8988T (cell line): ENCODE measurements at regions not wholly inside any gene's neighbourhood (a gene's known extent, or its start where the extent isn't known, plus 50 kb on each side); places are given as distances from the start of the nearest gene placed in this dataset.
"Not testable (repeated sequence)": the region's sequence is repeated elsewhere in the genome, so short reads cannot be mapped to it uniquely, and the experiment has no call there.

Experiments
- DNase-seq: peaks from one replicate; pipeline ENCODE4 v3.0.0; 2011

DNA sequence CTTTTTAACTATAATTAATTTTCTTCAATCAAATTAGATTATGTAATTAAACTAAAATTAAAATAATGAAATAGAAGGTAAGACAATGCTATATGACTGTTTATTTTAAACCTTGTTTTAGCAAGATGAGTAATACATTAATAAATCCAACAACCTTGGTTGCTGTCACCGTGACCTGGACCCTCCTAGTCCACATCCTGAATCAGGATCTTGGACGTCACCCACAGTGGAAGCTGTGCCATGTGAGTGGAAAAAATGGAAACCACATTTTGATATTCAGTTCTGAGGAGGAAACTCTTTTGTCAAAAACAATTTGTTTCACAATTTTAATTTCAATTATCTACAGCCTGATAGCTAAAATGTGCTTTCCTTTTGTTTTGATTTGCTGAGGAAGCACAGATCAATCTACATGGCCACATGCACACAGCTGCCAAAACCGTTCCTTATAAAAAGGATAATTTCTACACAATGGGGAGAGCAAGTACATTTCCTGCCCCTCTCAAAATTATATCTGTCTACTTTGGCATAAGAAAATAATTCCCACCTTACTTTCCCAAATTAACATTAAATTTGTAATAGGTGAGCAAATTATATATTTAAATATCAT lies 255.5 kb downstream of the RASSF9 start:
- no peak for DNase-seq

DNA sequence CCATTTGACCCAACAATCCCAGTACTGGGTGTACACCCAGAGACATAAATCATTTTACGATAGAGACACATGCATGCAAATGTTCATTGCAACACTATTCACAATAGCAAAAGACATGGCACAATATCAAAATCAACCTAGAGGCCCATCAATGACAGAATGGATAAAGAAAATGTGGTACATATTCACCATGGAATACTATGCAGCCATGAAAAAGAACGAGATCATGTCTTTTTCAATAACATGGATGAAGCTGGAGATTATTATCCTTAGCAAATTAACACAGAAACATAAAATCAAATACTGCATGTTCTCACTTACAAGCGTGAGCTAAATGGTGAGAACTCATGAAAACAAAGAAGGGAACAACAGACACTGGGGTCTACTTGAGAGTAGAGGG lies 249.1 kb downstream of the RASSF9 start:
- no peak for DNase-seq

DNA sequence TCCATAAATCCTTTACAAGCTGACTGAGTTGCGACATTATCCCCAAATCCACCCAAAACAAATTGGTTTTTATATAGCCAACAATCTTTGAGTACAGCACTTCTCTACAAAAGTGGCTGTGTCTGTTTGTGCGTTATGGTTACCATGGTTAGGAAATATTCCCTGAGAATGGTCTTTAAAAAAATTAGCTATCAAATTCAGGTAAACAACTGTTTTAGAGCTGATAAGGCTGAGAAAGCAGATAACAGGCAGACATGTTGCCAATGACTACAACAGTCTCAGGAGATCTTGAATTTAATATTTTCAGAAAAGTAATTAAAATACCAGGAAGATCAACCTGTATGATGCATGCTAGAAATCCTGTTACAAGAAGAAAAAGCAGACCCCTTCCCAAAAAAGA lies 248.0 kb downstream of the RASSF9 start:
- no peak for DNase-seq

DNA sequence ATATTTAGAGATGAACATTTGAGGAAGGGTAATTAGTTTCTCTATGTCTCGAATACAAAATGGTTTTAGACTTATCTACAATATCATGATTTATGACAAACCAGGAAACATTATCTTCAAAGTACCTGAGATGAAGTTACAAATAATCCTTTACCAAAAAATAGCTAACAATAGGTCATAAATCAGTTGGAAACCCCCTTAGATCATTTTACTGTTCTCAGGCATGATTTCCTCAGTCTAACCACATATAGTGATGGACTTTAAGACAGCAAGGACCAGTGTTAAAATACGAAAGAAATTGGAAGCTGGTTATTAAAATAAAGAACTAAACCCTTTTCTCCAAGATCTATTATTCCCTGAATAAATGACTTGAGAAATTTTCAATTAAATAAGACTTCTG lies 235.4 kb downstream of the RASSF9 start:
- DNase-seq: no peak

DNA sequence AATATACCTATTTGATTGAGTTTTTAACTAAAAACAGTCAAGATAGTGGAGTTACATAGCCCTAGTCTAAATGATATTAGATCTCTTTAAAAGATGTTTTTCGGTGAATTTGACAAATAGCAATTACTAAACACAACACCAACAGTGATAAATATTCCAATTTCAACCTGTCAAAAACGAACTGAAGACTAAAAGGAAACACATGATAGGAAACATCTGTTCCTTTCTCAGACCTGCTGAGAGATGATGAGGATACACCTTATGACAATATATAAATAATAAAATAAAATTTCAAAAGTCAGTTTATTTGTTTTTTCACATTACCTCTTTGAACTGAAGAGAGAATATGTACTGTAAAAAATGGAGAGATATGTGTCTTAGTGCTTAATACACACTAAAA lies 232.7 kb downstream of the RASSF9 start:
- no peak for DNase-seq

DNA sequence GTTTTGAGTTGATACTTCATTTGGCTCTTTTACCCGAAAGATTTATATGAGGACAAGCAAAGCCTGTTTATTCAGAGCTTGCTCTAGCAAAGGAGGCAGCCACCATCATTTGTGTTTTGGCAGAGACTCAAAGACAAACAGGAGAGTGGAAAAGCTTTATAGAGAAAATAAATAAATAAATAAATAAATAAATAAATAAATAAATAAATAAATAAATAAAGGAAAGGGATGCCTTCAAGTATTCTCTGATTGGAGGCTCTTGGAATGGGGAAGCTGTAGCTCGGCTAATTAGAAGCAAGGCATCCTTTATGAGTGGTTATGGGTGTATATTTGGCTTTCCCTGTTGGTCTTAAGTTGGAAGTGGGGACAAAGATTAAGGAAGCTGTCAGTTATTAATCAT lies 229.8 kb downstream of the RASSF9 start:
- no peak for DNase-seq

DNA sequence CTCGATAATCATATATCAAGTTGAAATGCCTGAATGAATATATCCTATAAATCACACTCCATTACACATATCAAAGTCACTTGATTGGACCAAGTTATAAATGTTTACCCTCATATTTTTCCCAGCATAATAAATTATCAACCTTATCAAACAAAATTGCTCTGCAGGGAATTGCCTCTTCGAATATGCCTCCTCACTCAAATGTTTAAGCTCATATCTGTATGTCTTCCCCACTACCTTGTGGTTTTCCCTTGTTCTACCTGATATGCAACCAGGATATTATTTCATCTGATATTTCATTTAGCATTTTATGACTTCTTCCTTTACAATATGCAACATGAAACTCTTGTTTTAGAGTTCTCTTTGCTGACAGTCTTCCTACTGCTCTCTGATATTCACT lies 226.4 kb downstream of the RASSF9 start:
- no peak for DNase-seq

DNA sequence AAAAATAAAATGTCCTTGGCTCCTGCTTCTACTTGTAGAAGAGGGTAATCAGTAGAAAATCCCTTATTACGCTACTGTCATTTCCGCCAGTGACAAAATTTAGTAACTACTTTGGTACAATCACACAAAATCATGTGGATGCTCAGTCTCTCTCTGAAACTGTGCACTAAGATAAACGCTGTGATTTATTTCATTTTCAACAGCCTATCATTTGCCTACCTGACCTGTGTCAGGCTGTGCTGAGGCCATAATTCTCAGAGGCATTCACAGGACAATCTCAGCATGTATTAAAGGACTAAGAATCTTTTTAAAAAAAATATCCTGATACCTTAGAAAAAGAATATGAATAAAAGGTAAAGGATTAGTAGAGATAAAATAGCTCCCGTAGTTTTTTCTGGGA lies 226.0 kb downstream of the RASSF9 start:
- DNase-seq: no peak

DNA sequence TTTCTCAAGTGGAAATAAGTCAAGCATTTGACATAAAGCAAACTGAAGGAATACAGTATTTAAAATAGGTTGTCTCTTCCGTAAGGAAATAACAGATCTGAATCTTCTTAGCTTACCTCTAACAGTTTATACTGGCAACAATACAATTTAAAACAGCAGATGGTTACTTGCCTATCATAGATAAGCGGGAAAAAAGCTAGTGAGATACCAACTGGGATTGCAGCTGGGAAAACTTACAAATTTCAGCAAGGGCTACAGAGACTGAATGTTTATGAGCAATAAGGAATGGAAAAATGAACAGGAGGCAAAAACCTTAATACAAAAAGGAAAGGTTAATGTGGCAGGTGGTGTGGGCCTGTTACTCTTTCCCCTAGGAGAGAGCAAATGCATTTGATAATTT lies 220.0 kb downstream of the RASSF9 start:
- no peak for DNase-seq

DNA sequence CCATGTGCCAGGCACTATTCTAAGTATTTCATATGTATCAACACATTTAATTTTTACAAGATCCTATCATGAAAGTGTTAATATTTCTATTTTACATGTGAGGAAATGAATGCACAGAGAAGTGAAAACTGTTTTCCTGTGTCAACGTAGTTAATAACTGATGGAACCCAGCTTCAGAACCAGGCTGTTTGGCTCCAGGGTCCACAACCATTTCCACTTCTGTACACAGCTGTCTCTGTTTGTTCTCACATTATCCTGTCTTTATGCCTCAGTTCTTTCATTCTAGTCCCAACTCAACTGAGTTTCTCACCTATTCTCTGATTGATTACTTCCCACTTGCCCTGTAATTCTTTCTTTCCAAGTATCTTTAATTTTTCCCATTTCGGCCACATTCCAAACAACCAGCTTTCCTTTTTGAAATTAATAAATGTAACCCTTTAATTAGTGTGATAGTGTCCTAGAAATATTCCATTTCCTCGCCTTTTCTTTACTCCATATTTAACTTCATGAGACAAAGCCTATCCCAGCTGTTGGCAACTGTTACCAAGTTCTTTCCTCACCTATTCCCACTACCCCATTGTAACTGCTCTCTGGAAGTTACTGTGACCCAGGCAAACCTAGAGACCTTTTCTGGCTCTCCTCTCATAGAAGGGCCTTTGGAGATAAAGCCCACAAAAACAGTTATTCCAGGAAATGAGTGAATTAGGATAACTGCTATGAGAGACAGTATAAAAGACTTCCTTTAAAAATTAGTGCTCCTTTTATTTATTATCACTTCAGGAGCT lies 218.7 kb downstream of the RASSF9 start:
- no peak for DNase-seq

DNA sequence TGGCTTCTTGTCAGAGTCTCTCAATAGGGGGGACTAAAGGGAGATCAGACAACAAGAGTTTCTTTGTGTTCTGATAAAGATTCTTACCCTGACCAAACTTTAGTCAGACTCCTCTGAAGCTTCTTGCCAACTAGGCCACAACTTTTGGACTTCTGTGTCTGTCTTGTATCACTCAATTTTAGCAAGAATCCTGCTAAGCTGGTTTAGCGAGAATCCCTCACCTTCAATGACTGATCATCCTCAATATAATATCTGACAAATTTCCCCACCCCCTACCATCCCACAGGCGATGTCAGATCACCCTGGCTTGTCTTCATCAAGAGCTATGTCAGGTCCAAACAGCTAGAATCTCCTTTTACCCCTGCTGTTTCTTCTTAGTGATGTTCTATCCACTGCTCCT lies 215.2 kb downstream of the RASSF9 start:
- no peak for DNase-seq

DNA sequence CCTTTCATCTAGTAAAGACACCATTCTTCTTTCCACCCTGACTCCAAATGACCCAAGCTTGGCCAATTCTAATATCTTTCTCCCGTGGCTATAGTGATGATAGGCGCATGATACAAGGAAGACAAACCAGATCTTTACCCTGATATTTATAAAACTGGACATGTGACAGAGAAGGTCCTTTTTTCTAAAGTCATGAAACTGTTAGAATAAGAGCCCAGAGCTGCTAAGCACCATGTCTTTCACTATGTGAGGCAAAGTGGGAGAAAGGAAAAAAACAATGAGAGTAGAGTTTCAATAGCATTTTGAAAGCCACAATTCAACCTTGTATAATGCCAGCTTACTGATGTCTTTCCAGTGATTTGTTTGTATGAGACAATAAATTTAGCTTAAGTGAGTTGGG lies 212.4 kb downstream of the RASSF9 start:
- no peak for DNase-seq

DNA sequence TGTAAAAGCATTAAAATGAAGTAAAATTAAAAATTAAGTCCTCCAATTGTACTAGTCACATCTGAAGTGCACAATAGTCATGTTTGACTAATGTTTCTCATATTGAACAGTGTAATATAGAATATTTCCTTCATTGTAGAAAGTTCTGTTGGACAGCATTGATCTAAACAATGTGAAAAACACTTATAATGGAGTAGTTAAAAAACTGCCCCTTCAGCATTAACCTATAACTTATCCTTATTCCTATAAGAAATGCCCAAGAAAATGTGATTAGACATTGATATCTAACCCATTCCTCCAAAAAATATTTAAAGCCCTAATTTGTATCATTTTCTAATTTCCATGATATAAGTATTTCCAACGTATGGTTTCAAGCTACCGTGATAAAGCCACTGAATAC lies 210.7 kb downstream of the RASSF9 start:
- DNase-seq: no peak

DNA sequence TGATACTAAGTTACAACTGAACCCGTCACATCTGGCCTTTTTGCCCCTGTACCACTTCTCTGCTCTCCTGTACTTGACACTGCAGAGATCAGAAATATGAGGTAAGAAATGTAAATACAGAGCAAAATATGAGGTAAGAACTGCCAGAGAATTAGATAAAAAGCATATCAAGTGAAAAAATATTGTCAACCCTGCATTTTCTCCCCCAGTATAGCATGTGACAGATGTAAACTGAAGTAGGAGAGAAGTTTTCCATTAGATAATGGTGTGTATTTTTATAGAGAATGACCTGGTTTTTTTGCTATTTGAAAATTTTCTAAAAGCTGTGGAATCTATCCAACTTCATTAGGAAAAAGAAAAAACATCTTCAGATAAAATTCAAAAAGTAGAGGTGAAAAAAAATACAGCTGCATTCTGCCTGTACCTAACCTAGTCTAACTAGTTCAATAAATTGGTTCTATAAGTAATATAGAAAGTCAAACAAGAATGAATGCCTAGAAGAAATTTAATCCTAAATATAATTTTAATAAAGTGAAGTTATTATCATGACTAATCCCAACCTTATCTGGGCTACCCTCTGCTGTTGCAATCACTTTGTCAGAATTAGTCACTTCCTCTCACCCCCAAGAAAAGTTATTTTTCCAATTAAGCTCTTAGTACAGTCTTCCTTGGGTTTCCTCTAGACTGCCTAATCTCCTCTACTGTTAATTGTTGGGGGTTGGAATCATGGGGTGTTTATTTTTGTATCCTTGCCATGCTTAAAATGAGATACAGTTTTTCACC lies 210.0 kb downstream of the RASSF9 start:
- no peak for DNase-seq

DNA sequence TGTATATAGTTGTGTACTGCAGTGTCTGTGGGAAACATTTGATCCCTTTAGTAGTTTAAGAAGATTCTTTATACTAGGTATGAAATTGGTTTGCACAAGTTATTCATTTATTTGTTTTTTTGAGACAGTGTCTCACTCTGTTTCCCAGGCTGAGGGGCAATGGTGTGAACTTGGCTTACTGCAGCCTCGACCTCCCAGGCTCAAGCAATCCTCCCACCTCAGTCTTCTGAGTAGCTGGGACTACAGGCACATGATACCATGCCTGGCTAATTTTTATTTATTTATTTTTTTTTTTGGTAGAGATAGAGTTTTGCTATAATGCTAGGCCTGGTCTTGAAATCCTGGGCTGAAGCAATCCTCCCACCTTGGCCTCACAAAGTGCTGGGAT lies 209.4 kb downstream of the RASSF9 start:
- DNase-seq: no peak

DNA sequence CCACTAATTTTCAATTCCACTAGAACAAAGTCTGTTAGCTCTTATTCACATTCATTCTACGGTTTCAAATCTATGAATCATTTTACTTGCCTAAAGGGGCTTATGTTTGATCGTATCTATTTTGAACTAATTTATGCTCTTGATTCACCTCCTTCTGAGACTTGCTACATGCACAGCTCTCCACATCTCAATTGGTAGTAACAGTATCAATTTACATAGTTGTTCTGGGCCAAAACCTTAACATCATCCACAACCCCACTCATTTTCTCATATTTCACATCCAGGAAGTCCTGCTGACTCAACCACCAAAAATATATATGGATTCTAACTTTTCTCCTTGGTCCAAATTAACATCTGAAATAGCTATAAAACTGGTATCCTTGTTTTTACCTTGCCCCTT lies 208.6 kb downstream of the RASSF9 start:
- no peak for DNase-seq

DNA sequence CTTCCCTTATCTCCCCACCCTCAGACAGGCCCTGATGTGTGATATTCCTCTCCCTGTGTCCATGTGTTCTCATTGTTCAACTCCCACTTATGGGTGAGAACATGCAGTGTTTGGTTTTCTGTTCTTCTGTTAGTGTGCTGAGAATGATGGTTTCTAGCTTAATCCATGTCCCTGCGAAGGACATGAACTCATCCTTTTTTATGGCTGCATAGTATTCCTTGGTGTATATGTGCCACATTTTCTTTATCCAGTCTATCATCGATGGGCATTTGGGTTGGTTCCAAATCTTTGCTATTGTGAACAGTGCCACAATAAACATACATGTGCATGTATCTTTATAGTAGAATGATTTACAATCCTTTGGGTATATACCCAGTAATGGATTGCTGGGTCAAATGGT lies 207.6 kb downstream of the RASSF9 start:
- DNase-seq: not testable (repeated sequence)

DNA sequence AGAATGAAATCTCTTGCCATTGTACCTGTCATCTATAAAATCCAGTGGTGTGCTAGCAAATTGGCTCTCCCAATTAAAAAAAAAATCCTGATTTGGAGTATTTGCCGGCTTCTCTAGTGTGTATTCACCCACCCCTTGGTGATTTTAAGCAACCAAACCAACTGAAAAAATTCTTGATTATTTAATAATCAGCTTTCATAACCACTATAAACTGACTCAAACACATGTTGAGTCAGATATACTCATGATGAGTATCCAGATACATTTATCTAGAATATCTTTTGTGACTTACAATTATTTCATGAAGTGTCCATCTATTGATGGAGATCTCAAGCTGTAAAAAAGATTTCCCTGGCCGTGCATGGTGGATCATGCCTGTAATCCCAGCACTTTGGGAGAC lies 205.4 kb downstream of the RASSF9 start:
- DNase-seq: no peak

DNA sequence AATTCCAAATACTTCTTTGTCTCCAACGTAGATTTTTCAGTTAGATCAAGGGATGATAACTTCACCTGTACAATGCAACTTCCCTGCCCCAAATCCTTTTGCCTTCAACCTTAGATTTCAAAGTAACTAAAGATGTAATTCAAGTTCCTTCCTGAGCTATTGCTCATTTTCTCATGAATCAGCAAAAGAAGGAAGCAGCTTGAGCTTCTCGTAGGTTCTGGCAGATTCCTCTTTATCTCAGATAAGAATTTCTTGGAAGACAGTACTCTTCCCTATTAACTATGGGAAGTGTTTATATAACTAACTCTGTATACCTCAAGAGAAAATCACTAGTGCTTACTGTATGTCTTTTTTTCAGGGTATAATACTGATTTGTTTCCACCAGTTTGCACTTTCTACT lies 203.8 kb downstream of the RASSF9 start:
- DNase-seq: no peak

DNA sequence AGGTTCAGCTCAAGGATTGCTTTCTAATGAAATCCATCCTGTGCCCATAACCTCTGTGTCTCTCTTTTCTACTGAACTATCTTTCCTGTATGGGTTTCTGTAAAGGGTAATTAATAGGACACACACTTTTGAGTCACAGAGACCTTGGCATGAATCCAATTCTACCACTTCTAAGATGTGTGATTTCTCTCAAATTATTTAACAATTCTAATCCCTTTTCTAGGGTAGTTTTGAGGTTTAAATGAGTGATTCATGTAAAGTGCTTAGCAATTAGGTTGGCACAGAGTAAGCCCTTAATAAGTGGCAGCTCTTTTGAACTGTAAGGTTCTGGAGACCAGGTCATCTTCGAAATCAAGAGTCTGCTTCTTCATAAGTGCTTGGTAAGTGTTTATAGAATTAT lies 202.7 kb downstream of the RASSF9 start:
- DNase-seq: no peak

DNA sequence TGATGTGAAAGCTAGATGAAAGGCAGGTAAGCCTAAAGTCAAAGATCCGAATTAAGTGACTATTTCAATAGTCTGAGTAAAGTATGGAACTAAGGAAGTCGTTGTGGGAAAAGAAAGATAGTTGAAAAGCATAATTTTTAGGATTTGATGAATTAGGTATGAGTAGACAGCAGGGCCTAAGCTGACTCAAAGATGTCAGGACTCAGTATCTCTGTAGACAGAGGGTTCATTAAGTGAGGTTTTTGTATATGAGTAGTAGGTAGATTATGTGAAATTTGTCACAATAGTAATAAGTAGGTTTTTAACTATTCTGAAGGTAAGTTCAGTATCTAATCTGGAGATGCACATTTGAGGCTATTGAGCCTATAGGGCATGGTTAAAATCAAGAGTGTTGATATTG lies 196.4 kb downstream of the RASSF9 start:
- no peak for DNase-seq

DNA sequence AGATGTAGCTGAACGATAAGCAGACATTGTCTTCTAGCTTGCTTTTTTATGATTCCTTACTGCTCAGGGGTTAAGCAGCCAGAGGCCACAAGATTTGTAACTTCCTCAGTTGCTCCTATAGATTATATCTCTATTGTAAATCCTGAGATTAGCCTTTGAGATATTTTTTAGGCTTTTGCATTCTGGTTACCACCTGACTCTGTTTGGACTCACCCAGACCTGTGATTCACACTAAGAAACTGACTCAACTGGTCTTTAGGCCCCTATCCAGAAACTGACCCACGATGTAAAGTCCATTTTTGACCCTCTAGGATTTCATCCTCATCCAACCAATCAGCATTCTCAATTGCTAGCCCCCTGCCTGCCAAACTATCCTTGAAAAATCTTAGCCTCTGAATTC lies 194.4 kb downstream of the RASSF9 start:
- no peak for DNase-seq

DNA sequence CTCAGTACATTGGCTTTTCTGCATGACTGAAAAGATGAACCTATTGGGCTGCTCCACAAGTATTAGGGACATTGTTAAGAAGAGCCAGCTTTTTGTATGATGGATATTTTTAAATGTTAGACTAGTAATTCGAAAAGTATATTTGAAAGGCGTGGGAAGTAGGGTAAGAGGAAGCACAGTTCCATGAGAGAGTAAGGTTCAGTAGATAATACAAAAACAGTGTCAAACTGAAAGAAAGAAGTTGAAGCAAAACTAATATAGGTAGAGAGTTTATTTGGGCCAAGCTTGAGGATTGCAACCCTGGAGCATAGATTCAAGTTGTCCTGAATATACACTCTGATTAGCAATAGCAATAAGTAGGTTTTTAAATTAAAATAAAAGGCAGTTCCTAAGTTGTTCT lies 193.9 kb downstream of the RASSF9 start:
- no peak for DNase-seq

DNA sequence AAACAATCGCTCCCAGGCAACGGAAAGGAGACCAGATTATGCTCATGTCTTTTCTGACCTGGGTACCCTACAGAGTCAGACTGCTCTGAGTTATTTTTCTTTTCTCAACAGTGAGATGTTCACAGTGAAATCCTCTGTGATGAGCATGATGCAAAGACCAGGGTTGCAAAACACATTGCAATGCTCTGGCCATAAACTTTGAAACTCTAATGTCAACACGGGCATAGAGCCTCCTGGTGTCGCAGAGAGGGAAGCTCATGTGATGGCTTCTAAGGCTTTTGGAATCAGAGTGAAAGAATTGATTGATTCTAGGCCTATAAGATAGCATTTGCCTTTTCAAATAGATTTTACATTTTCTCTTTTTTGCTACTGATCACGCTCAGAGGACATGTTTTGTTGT lies 193.4 kb downstream of the RASSF9 start:
- DNase-seq: no peak
